ENCODE measurements at regions not wholly inside any gene's neighbourhood (a gene's known extent, or its start where the extent isn't known, plus 50 kb on each side); places are given as distances from the start of the nearest gene placed in this dataset.
A peak's percentile ranks its signal among the peaks of the same experiment; 100 is the strongest.

GRCh38 chr21:28333578-28334075 is 659.0 kb downstream of the LTN1 start:
- Histone ChIP-seq H3K27ac (ENCODE audit: control insufficient read depth, insufficient read depth, low read length) (no peak overlapping the region), H3K4me3 (ENCODE audit: control insufficient read depth in 2 of 3, extremely low read depth in 1 of 3, insufficient read depth in 2 of 3, low read depth in 1 of 3, low read length in 3 of 3) (no peak overlapping the region), H3K9me3 (ENCODE audit: control insufficient read depth, low read depth, low read length) (no peaks in the 10 kb centered on the region), H2AFZ (ENCODE audit: control insufficient read depth, low read length) (no peak overlapping the region), H3K9ac (ENCODE audit: control insufficient read depth, extremely low read depth, insufficient read depth, low read length) (no peak overlapping the region), H4K20me1 (ENCODE audit: control insufficient read depth, extremely low read depth, insufficient read depth, low read length) (no peaks in the 10 kb centered on the region), H3K9me1 (ENCODE audit: control insufficient read depth, extremely low read depth, insufficient read depth, low read length) (no peaks in the 10 kb centered on the region), H3K4me2 (ENCODE audit: control insufficient read depth, extremely low read depth, insufficient read depth, low read depth, low read length) (no peak overlapping the region), H3K4me1 (ENCODE audit: control insufficient read depth, extremely low read depth, insufficient read depth, low read length) (no peaks in the 10 kb centered on the region), H3K27me3 (ENCODE audit: control insufficient read depth, extremely low read depth, insufficient read depth, low read length) (no peaks in the 10 kb centered on the region), H3K79me2 (ENCODE audit: control insufficient read depth, insufficient read depth, low read length) (no peaks in the 10 kb centered on the region), H3K36me3 (ENCODE audit: control insufficient read depth in 2 of 2, extremely low read depth in 1 of 2, insufficient read depth in 2 of 2, low read length in 2 of 2) (no peaks in the 10 kb centered on the region)
- dilution Hi-C loops (cut with MboI; ENCODE audit: extremely low pct_ligation_motif_present, low sequenced_read_pairs) = no loop called here
- DNase-seq (ENCODE audit: low read depth, low spot score) = no peak
- FAIRE-seq = peak; percentile 20
- no peak for TF ChIP-seq EZH2 (IDR thresholded peaks at IDR 0.05; ENCODE audit: low read length)
- no peak for TF ChIP-seq CTCF (optimal IDR thresholded peaks at IDR 0.05 in 1 of 3, IDR thresholded peaks at IDR 0.05 in 1 of 3, conservative IDR thresholded peaks at IDR 0.05 in 1 of 3; ENCODE audit: extremely low read depth in 1 of 3, insufficient read depth in 2 of 3, low read length in 3 of 3)

- dilution Hi-C loops (cut with MboI; ENCODE audit: extremely low pct_ligation_motif_present, low sequenced_read_pairs) = no loop called here
- no peak overlapping the region for H3K9ac ChIP-seq (ENCODE audit: control insufficient read depth, extremely low read depth, insufficient read depth, low read length)
- no peaks in the 10 kb centered on the region for H3K9me3 ChIP-seq (ENCODE audit: control insufficient read depth, low read depth, low read length)
- no peak overlapping the region for H3K27ac ChIP-seq (ENCODE audit: control insufficient read depth, insufficient read depth, low read length)
- no peak overlapping the region for H3K4me3 ChIP-seq (ENCODE audit: control insufficient read depth in 2 of 3, extremely low read depth in 1 of 3, insufficient read depth in 2 of 3, low read depth in 1 of 3, low read length in 3 of 3)
- H3K9me1 ChIP-seq (ENCODE audit: control insufficient read depth, extremely low read depth, insufficient read depth, low read length) = no peaks in the 10 kb centered on the region
- H3K4me1 ChIP-seq (ENCODE audit: control insufficient read depth, extremely low read depth, insufficient read depth, low read length) = no peaks in the 10 kb centered on the region
- TF ChIP-seq EZH2 (IDR thresholded peaks at IDR 0.05; ENCODE audit: low read length) = no peak
- TF ChIP-seq CTCF (optimal IDR thresholded peaks at IDR 0.05 in 1 of 3, IDR thresholded peaks at IDR 0.05 in 1 of 3, conservative IDR thresholded peaks at IDR 0.05 in 1 of 3; ENCODE audit: extremely low read depth in 1 of 3, insufficient read depth in 2 of 3, low read length in 3 of 3) = no peak
- H3K27me3 ChIP-seq (ENCODE audit: control insufficient read depth, extremely low read depth, insufficient read depth, low read length) = no peaks in the 10 kb centered on the region
- FAIRE-seq (no peak), DNase-seq (ENCODE audit: low read depth, low spot score) (no peak)
- H3K79me2 ChIP-seq (ENCODE audit: control insufficient read depth, insufficient read depth, low read length) = no peaks in the 10 kb centered on the region
- no peak overlapping the region for H2AFZ ChIP-seq (ENCODE audit: control insufficient read depth, low read length)
- no peak overlapping the region for H3K4me2 ChIP-seq (ENCODE audit: control insufficient read depth, extremely low read depth, insufficient read depth, low read depth, low read length)
- no peaks in the 10 kb centered on the region for H4K20me1 ChIP-seq (ENCODE audit: control insufficient read depth, extremely low read depth, insufficient read depth, low read length)
- H3K36me3 ChIP-seq (ENCODE audit: control insufficient read depth in 2 of 2, extremely low read depth in 1 of 2, insufficient read depth in 2 of 2, low read length in 2 of 2) = no peaks in the 10 kb centered on the region
Observed at GRCh38 chr21:28332796-28333195, 659.9 kb downstream of the LTN1 start.
